ENCODE measurements at regions not wholly inside any gene's neighbourhood (a gene's known extent, or its start where the extent isn't known, plus 50 kb on each side); places are given as distances from the start of the nearest gene placed in this dataset.

DNA sequence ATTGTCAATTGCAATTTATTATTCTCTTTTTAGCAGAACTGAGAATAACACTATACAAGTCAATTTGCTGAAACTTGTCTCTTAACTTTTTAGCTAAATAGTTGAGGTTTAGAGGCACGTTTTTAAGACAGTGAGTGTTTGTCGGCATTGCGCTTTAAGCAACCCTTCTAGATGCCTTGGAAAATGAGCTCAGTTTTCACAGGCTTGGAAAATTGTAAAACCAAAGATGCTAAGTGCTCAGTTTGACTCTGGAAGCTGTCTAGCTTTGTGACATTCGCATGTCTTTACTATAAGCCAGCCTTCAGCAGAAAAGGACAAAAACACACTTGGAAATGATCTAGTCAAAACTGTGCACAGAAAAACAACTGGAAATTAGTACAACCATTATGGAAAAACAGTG is 500.4 kb downstream of the NEBL start:
- DNase-seq (ENCODE audit: low spot score) = no peak

DNA sequence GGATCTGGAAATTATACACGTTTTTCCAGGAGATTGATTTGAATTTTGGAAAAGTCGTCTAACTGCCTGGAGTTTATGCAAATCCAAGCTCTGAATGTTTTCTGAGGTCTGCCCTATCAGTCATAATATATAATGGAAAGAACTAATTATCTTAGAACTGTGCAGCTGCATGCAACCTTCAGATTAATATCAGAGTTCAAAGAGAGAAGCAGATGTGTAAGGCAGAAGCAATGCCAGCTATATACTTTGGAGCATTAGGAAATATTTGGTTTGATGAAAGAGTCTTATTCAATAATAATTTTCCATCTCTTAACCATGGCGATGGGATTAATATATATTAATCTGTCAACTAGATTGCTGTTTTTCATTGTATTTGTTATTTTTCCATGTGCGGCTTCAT is 500.9 kb downstream of the NEBL start:
- no peak overlapping the region for H3K4me3 ChIP-seq (ENCODE audit: low read length in 2 of 2)
- no peak overlapping the region for H2BK12ac ChIP-seq (ENCODE audit: low read length)
- no peak overlapping the region for H3K4me2 ChIP-seq (ENCODE audit: insufficient read depth, low read length, poor library complexity, severe bottlenecking)
- no peak overlapping the region for H2BK120ac ChIP-seq (ENCODE audit: low read depth, low read length)
- DNase-seq (ENCODE audit: low spot score) = no peak
- H2AK5ac ChIP-seq (ENCODE audit: low read depth, low read length) = no peak overlapping the region
- no peaks in the 10 kb centered on the region for H3K36me3 ChIP-seq (replicated peaks in 1 of 2; ENCODE audit: control insufficient read depth in 2 of 2, insufficient read depth in 2 of 2, low read length in 2 of 2)
- no peak overlapping the region for H4K8ac ChIP-seq (ENCODE audit: low read depth, low read length)
- WGBS, 2 donors (ENCODE audit: extremely low coverage in 2 of 2, insufficient read length in 2 of 2, insufficient replicate concordance in 1 of 2) = no CpG with 5 or more reads among the region's 4 CpGs
- H3K4me1 ChIP-seq (ENCODE audit: control insufficient read depth in 2 of 2, insufficient read depth in 1 of 2, low read depth in 1 of 2, low read length in 2 of 2) = no peaks in the 10 kb centered on the region
- no peak overlapping the region for H3K27ac ChIP-seq (replicated peaks; ENCODE audit: low read length)
- no peak overlapping the region for H3K23ac ChIP-seq (ENCODE audit: low read depth, low read length, poor library complexity)
- H3K27me3 ChIP-seq (ENCODE audit: control insufficient read depth in 3 of 3, insufficient read depth in 3 of 3, low read depth in 1 of 3, low read length in 3 of 3) = no peaks in the 10 kb centered on the region
- H3K4ac ChIP-seq (ENCODE audit: low read length) = no peak overlapping the region
- H3K14ac ChIP-seq (ENCODE audit: low read length) = no peak overlapping the region
- H3K79me1 ChIP-seq (ENCODE audit: low read depth, low read length) = no peaks in the 10 kb centered on the region
- no peak overlapping the region for H2AFZ ChIP-seq (ENCODE audit: low read length)
- no peaks in the 10 kb centered on the region for H3K9me3 ChIP-seq (replicated peaks in 1 of 2; ENCODE audit: control insufficient read depth in 2 of 2, insufficient read depth in 1 of 2, low read depth in 1 of 2, low read length in 2 of 2)
- H2BK15ac ChIP-seq (ENCODE audit: low read length) = no peak overlapping the region
- no peak overlapping the region for H2BK5ac ChIP-seq (ENCODE audit: low read length)
- no peak overlapping the region for H3K9ac ChIP-seq (ENCODE audit: low read depth, low read length, poor library complexity)
- H4K91ac ChIP-seq (ENCODE audit: low read depth, low read length, poor library complexity) = no peak overlapping the region
- no peak overlapping the region for H3K18ac ChIP-seq (ENCODE audit: low read length)

More for the DNA sequence above, 500.4 kb downstream of the NEBL start:
- no peak overlapping the region for H3K23ac ChIP-seq (ENCODE audit: low read depth, low read length, poor library complexity)
- H3K9me3 ChIP-seq (replicated peaks in 1 of 2; ENCODE audit: control insufficient read depth in 2 of 2, insufficient read depth in 1 of 2, low read depth in 1 of 2, low read length in 2 of 2) = no peaks in the 10 kb centered on the region
- H3K36me3 ChIP-seq (replicated peaks in 1 of 2; ENCODE audit: control insufficient read depth in 2 of 2, insufficient read depth in 2 of 2, low read length in 2 of 2) = no peaks in the 10 kb centered on the region
- no peak overlapping the region for H4K8ac ChIP-seq (ENCODE audit: low read depth, low read length)
- H2BK120ac ChIP-seq (ENCODE audit: low read depth, low read length) = no peak overlapping the region
- no peak overlapping the region for H3K18ac ChIP-seq (ENCODE audit: low read length)
- no peaks in the 10 kb centered on the region for H3K79me1 ChIP-seq (ENCODE audit: low read depth, low read length)
- no peaks in the 10 kb centered on the region for H3K4me1 ChIP-seq (ENCODE audit: control insufficient read depth in 2 of 2, insufficient read depth in 1 of 2, low read depth in 1 of 2, low read length in 2 of 2)
- H3K27me3 ChIP-seq (ENCODE audit: control insufficient read depth in 3 of 3, insufficient read depth in 3 of 3, low read depth in 1 of 3, low read length in 3 of 3) = no peaks in the 10 kb centered on the region
- no peak overlapping the region for H3K14ac ChIP-seq (ENCODE audit: low read length)
- H2BK12ac ChIP-seq (ENCODE audit: low read length) = no peak overlapping the region
- H3K27ac ChIP-seq (replicated peaks; ENCODE audit: low read length) = no peak overlapping the region
- no peak overlapping the region for H2AFZ ChIP-seq (ENCODE audit: low read length)
- WGBS, 2 donors (ENCODE audit: extremely low coverage in 2 of 2, insufficient read length in 2 of 2, insufficient replicate concordance in 1 of 2) = no CpG with 5 or more reads among the region's 4 CpGs
- no peak overlapping the region for H4K91ac ChIP-seq (ENCODE audit: low read depth, low read length, poor library complexity)
- no peak overlapping the region for H3K4me3 ChIP-seq (ENCODE audit: low read length in 2 of 2)
- H3K4ac ChIP-seq (ENCODE audit: low read length) = no peak overlapping the region
- no peak overlapping the region for H2BK15ac ChIP-seq (ENCODE audit: low read length)
- H2AK5ac ChIP-seq (ENCODE audit: low read depth, low read length) = no peak overlapping the region
- no peak overlapping the region for H3K4me2 ChIP-seq (ENCODE audit: insufficient read depth, low read length, poor library complexity, severe bottlenecking)
- H2BK5ac ChIP-seq (ENCODE audit: low read length) = no peak overlapping the region
- H3K9ac ChIP-seq (ENCODE audit: low read depth, low read length, poor library complexity) = no peak overlapping the region

DNA sequence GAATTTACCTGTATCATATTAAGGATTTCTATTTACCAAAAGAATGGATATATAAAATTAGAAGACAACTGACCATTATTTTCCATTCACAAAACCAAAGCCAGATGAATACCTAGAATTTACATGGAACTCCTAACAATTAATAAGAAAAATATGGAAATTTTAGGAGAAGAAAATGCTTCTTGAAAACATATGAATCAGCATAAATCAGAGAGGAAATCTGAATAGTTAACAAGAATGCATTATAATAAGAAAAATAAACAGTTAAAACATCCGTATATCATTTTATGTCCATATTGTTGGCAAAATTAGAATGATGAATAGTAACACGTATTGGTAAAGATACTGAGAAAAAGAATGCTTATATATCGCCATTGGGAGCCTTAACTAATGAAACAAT is 505.5 kb downstream of the NEBL start:
- Histone ChIP-seq H3K4me2 (ENCODE audit: insufficient read depth, low read length, poor library complexity, severe bottlenecking) (no peak overlapping the region), H3K79me1 (ENCODE audit: low read depth, low read length) (no peaks in the 10 kb centered on the region), H3K27ac (replicated peaks; ENCODE audit: low read length) (no peak overlapping the region), H2BK5ac (ENCODE audit: low read length) (no peak overlapping the region), H2BK120ac (ENCODE audit: low read depth, low read length) (no peak overlapping the region), H2AK5ac (ENCODE audit: low read depth, low read length) (no peak overlapping the region), H4K8ac (ENCODE audit: low read depth, low read length) (no peak overlapping the region), H3K9ac (ENCODE audit: low read depth, low read length, poor library complexity) (no peak overlapping the region), H3K4me3 (ENCODE audit: low read length in 2 of 2) (no peak overlapping the region), H3K14ac (ENCODE audit: low read length) (no peak overlapping the region), H3K18ac (ENCODE audit: low read length) (no peak overlapping the region), H3K36me3 (replicated peaks in 1 of 2; ENCODE audit: control insufficient read depth in 2 of 2, insufficient read depth in 2 of 2, low read length in 2 of 2) (no peaks in the 10 kb centered on the region), H3K4ac (ENCODE audit: low read length) (no peak overlapping the region), H4K91ac (ENCODE audit: low read depth, low read length, poor library complexity) (no peak overlapping the region), H3K4me1 (ENCODE audit: control insufficient read depth in 2 of 2, insufficient read depth in 1 of 2, low read depth in 1 of 2, low read length in 2 of 2) (no peaks in the 10 kb centered on the region), H3K27me3 (ENCODE audit: control insufficient read depth in 3 of 3, insufficient read depth in 3 of 3, low read depth in 1 of 3, low read length in 3 of 3) (peaks cover 0 to 5% (median 0%) of the 10 kb centered on the region in 3 experiments), H3K23ac (ENCODE audit: low read depth, low read length, poor library complexity) (no peak overlapping the region), H2BK12ac (ENCODE audit: low read length) (no peak overlapping the region), H3K9me3 (replicated peaks in 1 of 2; ENCODE audit: control insufficient read depth in 2 of 2, insufficient read depth in 1 of 2, low read depth in 1 of 2, low read length in 2 of 2) (no peaks in the 10 kb centered on the region), H2AFZ (ENCODE audit: low read length) (no peak overlapping the region), H2BK15ac (ENCODE audit: low read length) (no peak overlapping the region)
- no peak for DNase-seq (ENCODE audit: low spot score)
- no CpG with 5 or more reads among the region's 3 CpGs for WGBS, 2 donors (ENCODE audit: extremely low coverage in 2 of 2, insufficient read length in 2 of 2, insufficient replicate concordance in 1 of 2)

DNA sequence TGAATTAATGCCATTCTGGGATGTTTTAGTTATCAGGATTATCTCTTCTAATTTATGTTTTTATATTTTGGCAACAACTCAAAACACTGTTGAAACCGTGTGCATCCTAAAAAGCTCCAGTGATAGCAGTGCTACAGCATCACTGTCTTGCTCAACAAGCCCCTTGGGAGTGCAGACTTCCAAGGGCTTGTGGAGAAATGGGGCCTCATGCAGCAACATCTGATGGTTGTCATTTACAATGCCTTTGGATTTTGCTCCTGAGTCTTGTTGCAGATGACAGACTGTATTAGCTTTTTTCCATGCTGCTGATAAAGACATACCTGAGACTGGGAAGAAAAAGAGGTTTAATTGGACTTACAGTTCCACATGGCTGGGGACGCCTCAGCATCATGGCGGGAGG is 515.4 kb downstream of the NEBL start:
- Histone ChIP-seq H3K9me3 (replicated peaks in 1 of 2; ENCODE audit: control insufficient read depth in 2 of 2, insufficient read depth in 1 of 2, low read depth in 1 of 2, low read length in 2 of 2) (peaks cover 0 to 2% of the 10 kb centered on the region in 2 donors), H2BK12ac (ENCODE audit: low read length) (no peak overlapping the region), H3K27ac (replicated peaks; ENCODE audit: low read length) (no peak overlapping the region), H3K4ac (ENCODE audit: low read length) (no peak overlapping the region), H2AK5ac (ENCODE audit: low read depth, low read length) (no peak overlapping the region), H2BK120ac (ENCODE audit: low read depth, low read length) (no peak overlapping the region), H2BK15ac (ENCODE audit: low read length) (no peak overlapping the region), H3K14ac (ENCODE audit: low read length) (no peak overlapping the region), H2BK5ac (ENCODE audit: low read length) (no peak overlapping the region), H4K8ac (ENCODE audit: low read depth, low read length) (no peak overlapping the region), H3K4me1 (ENCODE audit: control insufficient read depth in 2 of 2, insufficient read depth in 1 of 2, low read depth in 1 of 2, low read length in 2 of 2) (no peaks in the 10 kb centered on the region), H3K9ac (ENCODE audit: low read depth, low read length, poor library complexity) (no peak overlapping the region), H2AFZ (ENCODE audit: low read length) (no peak overlapping the region), H3K4me2 (ENCODE audit: insufficient read depth, low read length, poor library complexity, severe bottlenecking) (no peak overlapping the region), H3K23ac (ENCODE audit: low read depth, low read length, poor library complexity) (no peak overlapping the region), H3K79me1 (ENCODE audit: low read depth, low read length) (no peaks in the 10 kb centered on the region), H3K18ac (ENCODE audit: low read length) (no peak overlapping the region), H3K36me3 (replicated peaks in 1 of 2; ENCODE audit: control insufficient read depth in 2 of 2, insufficient read depth in 2 of 2, low read length in 2 of 2) (no peaks in the 10 kb centered on the region), H3K4me3 (ENCODE audit: low read length in 2 of 2) (no peak overlapping the region), H3K27me3 (ENCODE audit: control insufficient read depth in 3 of 3, insufficient read depth in 3 of 3, low read depth in 1 of 3, low read length in 3 of 3) (peaks cover 0 to under 1% (median 0%) of the 10 kb centered on the region in 3 experiments), H4K91ac (ENCODE audit: low read depth, low read length, poor library complexity) (no peak overlapping the region)
- DNase-seq (ENCODE audit: low spot score) = no peak
- WGBS, 2 donors (ENCODE audit: extremely low coverage in 2 of 2, insufficient read length in 2 of 2, insufficient replicate concordance in 1 of 2) = no CpG with 5 or more reads among the region's 3 CpGs

Data from neuronal stem cell (in vitro differentiated cells).